ENCODE measurements at regions not wholly inside any gene's neighbourhood (a gene's known extent, or its start where the extent isn't known, plus 50 kb on each side); places are given as distances from the start of the nearest gene placed in this dataset.

- TF ChIP-seq CTCF (IDR thresholded peaks at IDR 0.05) (no peak), EZH2 (IDR thresholded peaks at IDR 0.05; ENCODE audit: borderline replicate concordance, insufficient read depth, low read depth, low read length, poor library complexity, severe bottlenecking) (no peak)
Measured at GRCh38 chr14:89576960-89577359, 159.9 kb upstream of the FOXN3 start.

All from B cell (primary cell).